ENCODE measurements at regions not wholly inside any gene's neighbourhood (a gene's known extent, or its start where the extent isn't known, plus 50 kb on each side); places are given as distances from the start of the nearest gene placed in this dataset.
A peak's percentile ranks its signal among the peaks of the same experiment; 100 is the strongest.

- WGBS, 3 donors: 48 to 50% (median 48%) methylated on average over 17 of the region's 17 CpGs
- intact Hi-C loops (cut with DNase I): no loop called here
- TF ChIP-seq CTCF (IDR thresholded peaks at IDR 0.05): no peak
- Histone ChIP-seq H3K4me3 (no peak overlapping the region), H3K27ac (no peak overlapping the region), H3K4me1 (no peaks in the 10 kb centered on the region), H3K9me3 (no peaks in the 10 kb centered on the region), H3K27me3 (ENCODE audit: insufficient read depth in 3 of 3, low read length in 2 of 3) (peaks cover 0 to 2% (median 0%) of the 10 kb centered on the region in 3 donors), H3K36me3 (ENCODE audit: insufficient read depth in 1 of 2, low read depth in 1 of 2) (no peaks in the 10 kb centered on the region)
- no peak for DNase-seq
- no peak for ATAC-seq
Measured at GRCh38 chr22:49548356-49549202, 279.1 kb downstream of the BRD1 start.

- ATAC-seq: no peak
- Histone ChIP-seq H3K4me3 (no peak overlapping the region), H3K36me3 (ENCODE audit: insufficient read depth in 1 of 2, low read depth in 1 of 2) (no peaks in the 10 kb centered on the region), H3K4me1 (no peaks in the 10 kb centered on the region), H3K9me3 (no peaks in the 10 kb centered on the region), H3K27me3 (ENCODE audit: insufficient read depth in 3 of 3, low read length in 2 of 3) (peaks cover 0 to 2% (median 0%) of the 10 kb centered on the region in 3 donors), H3K27ac (no peak overlapping the region)
- intact Hi-C loops (cut with DNase I): no loop called here
- no peak for TF ChIP-seq CTCF (IDR thresholded peaks at IDR 0.05)
- 86 to 93% (median 88%) methylated on average over 16 of the region's 16 CpGs for WGBS, 3 donors
- peak in 1 of 2 donors; percentile 34 for DNase-seq
Measured at GRCh38 chr22:49547751-49548239, 279.9 kb downstream of the BRD1 start.

- peaks cover 0 to 2% (median 0%) of the 10 kb centered on the region in 3 donors for H3K27me3 ChIP-seq (ENCODE audit: insufficient read depth in 3 of 3, low read length in 2 of 3)
- DNase-seq (no peak), ATAC-seq (no peak)
- no peak overlapping the region for H3K4me3 ChIP-seq
- 90 to 95% (median 93%) methylated on average over 16 of the region's 16 CpGs for WGBS, 3 donors
- H3K4me1 ChIP-seq: no peaks in the 10 kb centered on the region
- H3K36me3 ChIP-seq (ENCODE audit: insufficient read depth in 1 of 2, low read depth in 1 of 2): no peaks in the 10 kb centered on the region
- no peaks in the 10 kb centered on the region for H3K9me3 ChIP-seq
- no peak for TF ChIP-seq CTCF (IDR thresholded peaks at IDR 0.05)
- intact Hi-C loops (cut with DNase I): no loop called here
- H3K27ac ChIP-seq: no peak overlapping the region
Measured at GRCh38 chr22:49546811-49547585, 280.7 kb downstream of the BRD1 start.

- no peak for ATAC-seq
- Histone ChIP-seq H3K27me3 (ENCODE audit: insufficient read depth in 3 of 3, low read length in 2 of 3) (peaks cover 0 to 2% (median 0%) of the 10 kb centered on the region in 3 donors), H3K27ac (no peak overlapping the region), H3K9me3 (no peaks in the 10 kb centered on the region), H3K4me1 (no peaks in the 10 kb centered on the region), H3K4me3 (no peak overlapping the region), H3K36me3 (ENCODE audit: insufficient read depth in 1 of 2, low read depth in 1 of 2) (no peaks in the 10 kb centered on the region)
- intact Hi-C loops (cut with DNase I): no loop called here
- WGBS, 3 donors: 63 to 70% (median 68%) methylated on average over 8 of the region's 8 CpGs
- DNase-seq: peak in 1 of 2 donors; percentile 34
- TF ChIP-seq CTCF (IDR thresholded peaks at IDR 0.05): no peak
Measured at GRCh38 chr22:49545606-49546005, 282.1 kb downstream of the BRD1 start.

Measured in psoas muscle (tissue), 7 donors.